ENCODE measurements at regions not wholly inside any gene's neighbourhood (a gene's known extent, or its start where the extent isn't known, plus 50 kb on each side); places are given as distances from the start of the nearest gene placed in this dataset.

- no peak for TF ChIP-seq CTCF (IDR thresholded peaks at IDR 0.05)
- TF ChIP-seq POLR2A (IDR thresholded peaks at IDR 0.05) = no peak
Measured at GRCh38 chr11:25441421-25441820, 890.5 kb upstream of the ANO3 start.
